HG03558 (cell line): ENCODE measurements at regions not wholly inside any gene's neighbourhood (a gene's known extent, or its start where the extent isn't known, plus 50 kb on each side); places are given as distances from the start of the nearest gene placed in this dataset.

ENCODE experiments used
- ATAC-seq: cut with Tn5 transposase; IDR thresholded peaks from one replicate; pipeline ENCODE4 v1.9.1; 2021; ENCODE audit warnings: moderate number of reproducible peaks; ENCODE audit not compliant: unreplicated experiment; ENCODE audit errors: extremely low read depth

GRCh38 chr2:188181067-188181838, 110.4 kb upstream of the GULP1 start:
- ATAC-seq, result no peak

- no peak for ATAC-seq
Observed at GRCh38 chr2:188181884-188182283, 109.8 kb upstream of the GULP1 start.

GRCh38 chr2:188187726-188188125, 103.9 kb upstream of the GULP1 start:
- ATAC-seq, result no peak

- no peak for ATAC-seq
Observed at GRCh38 chr2:188189356-188189755, 102.3 kb upstream of the GULP1 start.

GRCh38 chr2:188193230-188193629, 98.4 kb upstream of the GULP1 start:
- no peak for ATAC-seq

GRCh38 chr2:188196343-188197008, 95.2 kb upstream of the GULP1 start:
- ATAC-seq, result no peak

GRCh38 chr2:188199716-188200128, 92.0 kb upstream of the GULP1 start:
- ATAC-seq, result no peak

GRCh38 chr2:188201639-188202038, 90.0 kb upstream of the GULP1 start:
- no peak for ATAC-seq

GRCh38 chr2:188202777-188203176, 88.9 kb upstream of the GULP1 start:
- no peak for ATAC-seq

- no peak for ATAC-seq
Observed at GRCh38 chr2:188203776-188204175, 87.9 kb upstream of the GULP1 start.

GRCh38 chr2:188204824-188205223, 86.8 kb upstream of the GULP1 start:
- no peak for ATAC-seq

- no peak for ATAC-seq
Observed at GRCh38 chr2:188207554-188207953, 84.1 kb upstream of the GULP1 start.

- no peak for ATAC-seq
Observed at GRCh38 chr2:188209218-188209617, 82.5 kb upstream of the GULP1 start.

GRCh38 chr2:188217264-188217663, 74.4 kb upstream of the GULP1 start:
- ATAC-seq, result no peak

- ATAC-seq, result no peak
Observed at GRCh38 chr2:188219541-188219940, 72.1 kb upstream of the GULP1 start.

- ATAC-seq, result no peak
Observed at GRCh38 chr2:188220535-188220934, 71.1 kb upstream of the GULP1 start.

GRCh38 chr2:188227713-188228112, 64.0 kb upstream of the GULP1 start:
- no peak for ATAC-seq

- peak; percentile 71 for ATAC-seq
Observed at GRCh38 chr2:188235364-188235763, 56.3 kb upstream of the GULP1 start.

GRCh38 chr2:188238386-188238785, 53.3 kb upstream of the GULP1 start:
- no peak for ATAC-seq
